OCI-LY1 (cell line): ENCODE measurements at regions not wholly inside any gene's neighbourhood (a gene's known extent, or its start where the extent isn't known, plus 50 kb on each side); places are given as distances from the start of the nearest gene placed in this dataset.
"Not testable (repeated sequence)": the region's sequence is repeated elsewhere in the genome, so short reads cannot be mapped to it uniquely, and the experiment has no call there.

ENCODE experiments used
- H2AFZ ChIP-seq: fragments of 200-600 bp; sonication (generic), shearing (Covaris generic); 2 replicates; pipeline ENCODE4 v1.6.0; 2014; ENCODE audit warnings: antibody characterized with exemption, mild to moderate bottlenecking, low read length
- H3F3A ChIP-seq: fragments of 200-600 bp; sonication (generic), shearing (Covaris generic); 2 replicates; pipeline ENCODE4 v1.6.0; 2014; ENCODE audit warnings: mild to moderate bottlenecking, antibody characterized with exemption, low read length, moderate library complexity; ENCODE audit not compliant: insufficient read depth
- H3K27ac ChIP-seq: fragments of 200-600 bp; sonication (generic); 2 replicates; pipeline ENCODE4 v1.5.1; 2014; ENCODE audit warnings: low read length, mixed run types, mild to moderate bottlenecking, low read depth; ENCODE audit not compliant: poor library complexity, severe bottlenecking
- H3K27me3 ChIP-seq: fragments of 200-600 bp; sonication (generic); 2 replicates; pipeline ENCODE4 v1.6.0; 2014; ENCODE audit warnings: antibody characterized with exemption, mild to moderate bottlenecking, low read length, moderate library complexity; ENCODE audit not compliant: insufficient read depth
- H3K36me3 ChIP-seq: fragments of 200-600 bp; sonication (generic); 2 replicates; pipeline ENCODE4 v1.6.1; 2014; ENCODE audit warnings: mild to moderate bottlenecking, antibody characterized with exemption, low read length, moderate library complexity, mixed read lengths; ENCODE audit not compliant: insufficient read depth
- H3K4me1 ChIP-seq: fragments of 200-600 bp; sonication (generic); 2 replicates; pipeline ENCODE4 v1.5.1; 2014; ENCODE audit warnings: mild to moderate bottlenecking, low read length, moderate library complexity; ENCODE audit not compliant: insufficient read depth, severe bottlenecking
- H3K4me2 ChIP-seq: fragments of 200-600 bp; sonication (generic), shearing (Covaris generic); 2 replicates; pipeline ENCODE4 v1.6.1; 2014; ENCODE audit warnings: low read length
- H3K4me3 ChIP-seq: fragments of 200-600 bp; sonication (generic); 2 replicates; pipeline ENCODE4 v1.5.1; 2014; ENCODE audit warnings: low read length, low read depth, mild to moderate bottlenecking, mixed read lengths; ENCODE audit not compliant: poor library complexity, severe bottlenecking
- H3K79me2 ChIP-seq: fragments of 200-600 bp; shearing (Covaris generic); 2 replicates; pipeline ENCODE4 v1.6.1; 2016; ENCODE audit warnings: mixed run types, low read length, mixed read lengths; ENCODE audit not compliant: insufficient read depth
- H3K9ac ChIP-seq: fragments of 200-600 bp; sonication (generic), shearing (Covaris generic); 2 replicates; pipeline ENCODE4 v1.6.1; 2014; ENCODE audit warnings: mild to moderate bottlenecking, low read length, mixed read lengths
- H3K9me2 ChIP-seq: fragments of 200-600 bp; sonication (generic), shearing (Covaris generic); 2 replicates; pipeline ENCODE4 v1.6.1; 2014; ENCODE audit warnings: low read depth, mild to moderate bottlenecking, low read length, mixed read lengths
- H3K9me3 ChIP-seq: fragments of 200-600 bp; shearing (Covaris generic); 2 replicates; pipeline ENCODE4 v1.6.1; 2014; ENCODE audit warnings: low read length, mixed read lengths
- H4K20me1 ChIP-seq: fragments of 200-600 bp; sonication (generic), shearing (Covaris generic); 2 replicates; pipeline ENCODE4 v1.6.0; 2016; ENCODE audit warnings: mild to moderate bottlenecking, low read length; ENCODE audit not compliant: insufficient read depth
- CTCF ChIP-seq: fragments of 200-600 bp; sonication (generic), shearing (Covaris generic); IDR thresholded peaks from 2 replicates; pipeline ENCODE4 v1.5.1; 2017; ENCODE audit warnings: mild to moderate bottlenecking, antibody characterized with exemption, low read length, moderate library complexity, mixed read lengths
- EZH2 ChIP-seq: fragments of 200-600 bp; sonication (generic), shearing (Covaris generic); IDR thresholded peaks from 2 replicates; pipeline ENCODE4 v1.8.0; 2017; ENCODE audit warnings: borderline replicate concordance, mixed run types, mild to moderate bottlenecking, antibody characterized with exemption, low read length, moderate library complexity, mixed read lengths

GRCh38 chr14:101259748-101260147, 301.5 kb upstream of the DIO3 start:
- no peak overlapping the region for H3K9ac ChIP-seq
- H3K4me2 ChIP-seq, result no peak overlapping the region
- no peaks in the 10 kb centered on the region for H3K36me3 ChIP-seq

GRCh38 chr14:101266441-101266840, 294.9 kb upstream of the DIO3 start:
- not testable (repeated sequence) for H3K4me2 ChIP-seq, H3K9me2 ChIP-seq, H3K4me3 ChIP-seq, H3K9ac ChIP-seq, H3K79me2 ChIP-seq, H2AFZ ChIP-seq, H3F3A ChIP-seq, H3K27me3 ChIP-seq, H3K4me1 ChIP-seq, H3K27ac ChIP-seq, H3K36me3 ChIP-seq, H3K9me3 ChIP-seq, H4K20me1 ChIP-seq

More at GRCh38 chr14:101259748-101260147, 301.5 kb upstream of the DIO3 start:
- H3K4me3 ChIP-seq, result no peak overlapping the region
- TF ChIP-seq CTCF (no peak), EZH2 (no peak)
- no peaks in the 10 kb centered on the region for H3K9me2 ChIP-seq
- no peak overlapping the region for H2AFZ ChIP-seq
- H3K9me3 ChIP-seq, result no peaks in the 10 kb centered on the region
- no peaks in the 10 kb centered on the region for H4K20me1 ChIP-seq
- H3K79me2 ChIP-seq, result no peaks in the 10 kb centered on the region
- no peaks in the 10 kb centered on the region for H3K27me3 ChIP-seq
- H3K4me1 ChIP-seq, result no peaks in the 10 kb centered on the region
- H3K27ac ChIP-seq, result no peak overlapping the region
- no peaks in the 10 kb centered on the region for H3F3A ChIP-seq

GRCh38 chr14:101273091-101273490, 288.2 kb upstream of the DIO3 start:
- Histone ChIP-seq H3K9ac (no peak overlapping the region), H3K27ac (no peak overlapping the region), H3K4me1 (no peaks in the 10 kb centered on the region), H3K4me3 (no peak overlapping the region), H3K9me2 (no peaks in the 10 kb centered on the region), H3K79me2 (no peaks in the 10 kb centered on the region), H3K27me3 (no peaks in the 10 kb centered on the region), H3K9me3 (no peaks in the 10 kb centered on the region), H3K4me2 (no peak overlapping the region), H2AFZ (no peak overlapping the region), H3K36me3 (no peaks in the 10 kb centered on the region), H4K20me1 (no peaks in the 10 kb centered on the region), H3F3A (no peaks in the 10 kb centered on the region)
- TF ChIP-seq CTCF, result no peak
- TF ChIP-seq EZH2, result no peak

GRCh38 chr14:101276309-101277091, 284.8 kb upstream of the DIO3 start:
- Histone ChIP-seq H3K9me2 (no peaks in the 10 kb centered on the region), H4K20me1 (no peaks in the 10 kb centered on the region), H3K27me3 (no peaks in the 10 kb centered on the region), H3K9me3 (no peaks in the 10 kb centered on the region), H3F3A (no peaks in the 10 kb centered on the region), H3K79me2 (no peaks in the 10 kb centered on the region), H3K4me3 (no peak overlapping the region), H3K4me2 (no peak overlapping the region), H3K36me3 (no peaks in the 10 kb centered on the region), H3K27ac (no peak overlapping the region), H3K9ac (no peak overlapping the region), H2AFZ (no peak overlapping the region), H3K4me1 (no peaks in the 10 kb centered on the region)
- TF ChIP-seq EZH2 (no peak), CTCF (no peak)
